ENCODE measurements at regions not wholly inside any gene's neighbourhood (a gene's known extent, or its start where the extent isn't known, plus 50 kb on each side); places are given as distances from the start of the nearest gene placed in this dataset.

DNA sequence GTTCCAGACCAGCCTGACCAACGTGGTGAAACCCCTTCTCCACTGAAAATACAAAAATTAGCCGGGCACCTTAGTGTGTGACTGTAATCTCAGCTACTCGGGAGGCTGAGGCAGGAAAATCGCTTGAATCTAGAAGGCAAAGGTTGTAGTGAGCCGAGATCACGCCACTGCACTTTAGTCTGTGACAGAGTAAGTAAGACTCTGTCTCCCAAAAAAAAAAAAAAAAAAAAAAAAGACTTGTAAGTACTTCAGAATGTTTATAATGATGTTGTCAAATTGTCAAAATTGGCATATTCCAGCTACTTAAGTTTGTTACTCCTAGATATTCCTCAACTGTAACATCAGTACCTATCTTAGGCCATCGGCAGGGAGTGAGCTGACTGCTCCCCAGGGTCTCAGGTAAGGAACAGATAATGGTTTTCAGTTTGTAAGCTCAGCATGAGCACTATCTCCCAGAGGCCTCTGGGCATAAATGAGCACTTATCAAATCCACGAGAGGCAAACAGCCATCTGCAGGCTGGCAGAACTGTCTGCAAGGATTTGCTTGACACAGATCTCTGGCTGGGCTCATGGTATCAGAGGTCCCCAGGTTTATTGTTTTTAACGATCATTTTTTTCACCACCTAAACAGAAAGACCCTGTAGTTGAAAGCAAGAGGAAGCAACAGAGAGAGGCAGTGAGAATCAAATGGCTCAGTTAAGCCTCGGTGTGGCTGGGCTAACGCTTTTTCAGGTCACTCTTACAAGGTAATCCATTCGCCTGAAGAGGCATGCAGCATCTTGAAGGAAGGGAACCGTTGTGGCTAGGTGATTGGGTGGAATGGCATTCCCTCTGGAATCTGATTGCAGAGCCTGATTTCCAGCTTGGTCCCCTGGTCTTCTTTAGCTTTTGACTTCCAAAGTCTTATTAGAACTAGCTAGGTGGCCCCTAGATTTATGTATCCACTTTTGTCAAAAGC is 115.9 kb downstream of the LY86 start:
- Histone ChIP-seq H3K79me2 (ENCODE audit: control insufficient read depth, insufficient read depth, low read length) (no peaks in the 10 kb centered on the region), H3K9me3 (replicated peaks; ENCODE audit: control insufficient read depth, insufficient read depth, low read length) (no peaks in the 10 kb centered on the region), H3K27ac (ENCODE audit: insufficient read depth, low read depth, low read length) (no peak overlapping the region), H3K9ac (replicated peaks; ENCODE audit: extremely low read depth, insufficient read depth, low read length) (no peak overlapping the region), H3K4me3 (replicated peaks in 1 of 3; ENCODE audit: insufficient read depth in 1 of 3, low read depth in 1 of 3, low read length in 3 of 3) (no peak overlapping the region), H4K20me1 (replicated peaks; ENCODE audit: control insufficient read depth, extremely low read depth, insufficient read depth, low read length) (no peaks in the 10 kb centered on the region), H2AFZ (ENCODE audit: low read depth, low read length) (no peak overlapping the region), H3K4me1 (ENCODE audit: control insufficient read depth, extremely low read depth, insufficient read depth, low read length) (no peaks in the 10 kb centered on the region), H3K9me1 (replicated peaks; ENCODE audit: control insufficient read depth, extremely low read depth, insufficient read depth, low read length) (no peaks in the 10 kb centered on the region), H3K36me3 (ENCODE audit: control insufficient read depth in 2 of 2, extremely low read depth in 1 of 2, insufficient read depth in 2 of 2, low read length in 2 of 2) (no peaks in the 10 kb centered on the region), H3K27me3 (ENCODE audit: control insufficient read depth in 2 of 2, insufficient read depth in 2 of 2, low read length in 2 of 2) (peaks cover 3 to 4% of the 10 kb centered on the region in 2 experiments), H3K4me2 (ENCODE audit: insufficient read depth, low read length) (no peak overlapping the region)
- CTCF ChIA-PET: interaction anchor here (0.7 to 3.5 kb wide), 3 partner anchors 8 to 368 kb away, joined by 3 to 24 read pairs (median 4); no protein-coding TSS in a partner anchor
- TF ChIP-seq JUN (IDR thresholded peaks at IDR 0.05; ENCODE audit: borderline replicate concordance, insufficient read depth, insufficient read length, low read depth) (no peak), POLR2A (IDR thresholded peaks at IDR 0.05; ENCODE audit: low read depth, low read length) (no peak), MYC (IDR thresholded peaks at IDR 0.05; ENCODE audit: low read depth, low read length) (no peak), CTCF (IDR thresholded peaks at IDR 0.05; ENCODE audit: extremely low read depth in 1 of 2, insufficient read depth in 1 of 2, low read depth in 1 of 2, low read length in 2 of 2) (no peak), EZH2 (IDR thresholded peaks at IDR 0.05; ENCODE audit: borderline replicate concordance, low read depth, low read length, severe bottlenecking) (no peak), FOS (IDR thresholded peaks at IDR 0.05; ENCODE audit: borderline replicate concordance, insufficient read depth, low read length) (no peak), POLR2AphosphoS5 (IDR thresholded peaks at IDR 0.05; ENCODE audit: insufficient read depth, low read depth, low read length) (no peak), GATA2 (IDR thresholded peaks at IDR 0.05; ENCODE audit: insufficient read depth, insufficient read length, low read depth, low read length) (no peak)
- TF ChIP-seq, protein P1, sequence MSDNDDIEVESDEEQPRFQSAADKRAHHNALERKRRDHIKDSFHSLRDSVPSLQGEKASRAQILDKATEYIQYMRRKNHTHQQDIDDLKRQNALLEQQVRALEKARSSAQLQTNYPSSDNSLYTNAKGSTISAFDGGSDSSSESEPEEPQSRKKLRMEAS (IDR thresholded peaks at IDR 0.05; ENCODE audit: insufficient read depth, insufficient read length): no peak
- dilution Hi-C loops (cut with MboI; ENCODE audit: extremely low pct_ligation_motif_present, low sequenced_read_pairs) (no loop called here), intact Hi-C loops (cut with micrococcal nuclease) (no loop called here)
- FAIRE-seq: no peak
- BruUV-seq (replicated peaks): no TSS peak
- DNase-seq (ENCODE audit: low read depth, low spot score): no peak
- POLR2A ChIA-PET: no interaction called here
